ENCODE measurements at regions not wholly inside any gene's neighbourhood (a gene's known extent, or its start where the extent isn't known, plus 50 kb on each side); places are given as distances from the start of the nearest gene placed in this dataset.

- no peak for TF ChIP-seq CTCF (IDR thresholded peaks at IDR 0.05; ENCODE audit: insufficient read depth, low read length, poor library complexity, severe bottlenecking)
- TF ChIP-seq EZH2phosphoT487 (conservative IDR thresholded peaks at IDR 0.05; ENCODE audit: low read length) = no peak
Measured at GRCh38 chr3:148227534-148227933, 470.2 kb upstream of the AGTR1 start.
